Mesothelial cell of epicardium (in vitro differentiated cells): ENCODE measurements at regions not wholly inside any gene's neighbourhood (a gene's known extent, or its start where the extent isn't known, plus 50 kb on each side); places are given as distances from the start of the nearest gene placed in this dataset.
"Not testable (repeated sequence)": the region's sequence is repeated elsewhere in the genome, so short reads cannot be mapped to it uniquely, and the experiment has no call there.

Experiments
- DNase-seq, 2 experiments: peaks; one replicate each; pipeline ENCODE4 v3.0.0; 2021; ENCODE audit warnings: low spot score in 2 of 2; ENCODE audit not compliant: unreplicated experiment in 2 of 2
- H3K27ac Mint-ChIP-seq: 2 replicates; pipeline ENCODE4 v1.8.0; 2021; ENCODE audit warnings: mixed read lengths
- H3K27me3 Mint-ChIP-seq: 2 replicates; pipeline ENCODE4 v1.8.0; 2021; ENCODE audit warnings: low read depth, mixed read lengths
- H3K36me3 Mint-ChIP-seq: 2 replicates; pipeline ENCODE4 v1.8.0; 2021; ENCODE audit warnings: mixed read lengths
- H3K4me1 Mint-ChIP-seq: 2 replicates; pipeline ENCODE4 v1.8.0; 2021; ENCODE audit warnings: mixed read lengths
- H3K4me3 Mint-ChIP-seq: 2 replicates; pipeline ENCODE4 v1.8.0; 2021; ENCODE audit warnings: mild to moderate bottlenecking, moderate library complexity, mixed read lengths
- H3K9me3 Mint-ChIP-seq: 2 replicates; pipeline ENCODE4 v1.8.0; 2021; ENCODE audit warnings: mixed read lengths
- CTCF ChIP-seq: fragments of 200-600 bp; sonication (generic); IDR thresholded peaks from one replicate; pipeline ENCODE4 v1.5.0; 2021; ENCODE audit warnings: antibody characterized with exemption; ENCODE audit not compliant: unreplicated experiment

DNA sequence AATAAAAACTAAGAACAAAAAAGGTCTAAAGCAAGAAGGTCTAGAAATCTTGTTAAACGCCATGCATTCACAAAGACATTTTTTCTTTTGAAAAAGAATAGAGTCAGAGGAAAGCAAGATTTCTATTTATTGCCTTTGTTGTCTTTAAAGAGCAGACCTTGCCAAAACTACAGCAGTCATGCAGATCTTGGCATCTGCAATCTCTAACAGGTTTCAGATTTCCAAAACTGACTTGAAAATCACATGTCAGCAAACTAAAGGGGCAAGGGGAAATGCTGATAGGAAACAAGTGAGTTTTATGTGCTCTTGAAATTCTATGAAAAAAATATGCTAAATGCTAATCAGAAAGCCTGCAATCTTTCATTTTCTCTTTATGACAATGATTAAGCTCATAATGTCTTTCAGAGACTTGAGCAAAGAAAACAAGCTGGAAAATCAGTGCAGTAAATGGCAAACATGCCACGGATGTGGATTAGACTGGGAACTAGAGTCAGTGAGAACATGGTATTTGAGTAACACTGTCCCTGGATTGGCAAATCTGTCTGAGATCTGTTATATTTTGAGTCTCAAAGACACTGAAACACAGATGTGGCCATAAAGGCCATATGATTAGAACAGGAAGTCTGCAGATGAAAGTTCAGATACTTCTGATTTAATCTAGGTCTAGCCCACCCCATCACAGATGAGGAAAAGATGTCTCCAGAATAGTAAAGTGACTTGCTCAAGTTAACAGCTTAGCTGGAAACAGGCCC lies 361.4 kb upstream of the RPS23 start:
- no peak for TF ChIP-seq CTCF
- H3K4me3 Mint-ChIP-seq: no peak overlapping the region
- H3K9me3 Mint-ChIP-seq: no peaks in the 10 kb centered on the region
- peak overlapping the region; percentile 55 for H3K27ac Mint-ChIP-seq
- H3K36me3 Mint-ChIP-seq: no peaks in the 10 kb centered on the region
- DNase-seq: no peak
- no peaks in the 10 kb centered on the region for H3K27me3 Mint-ChIP-seq
- peaks cover 56% of the 10 kb centered on the region for H3K4me1 Mint-ChIP-seq

DNA sequence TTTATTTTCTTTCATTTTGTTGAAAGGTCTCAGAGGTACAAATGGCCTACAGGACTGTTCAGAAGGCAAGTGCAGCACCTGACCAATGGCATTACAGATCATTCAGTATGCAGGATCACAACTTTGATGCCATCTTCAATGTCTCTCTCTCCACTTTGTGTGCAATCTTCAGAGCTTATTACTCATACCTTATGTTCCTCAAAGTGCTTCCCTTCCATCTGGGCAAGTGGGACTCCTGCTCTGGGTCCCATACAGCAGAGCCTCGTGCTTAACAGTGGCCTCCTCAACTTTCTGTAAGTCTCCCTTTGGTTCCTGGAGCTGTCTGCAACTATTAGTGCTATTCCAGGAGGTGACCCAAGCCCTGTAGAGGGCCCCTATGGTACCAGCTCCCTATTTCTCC lies 358.4 kb upstream of the RPS23 start:
- no peaks in the 10 kb centered on the region for H3K36me3 Mint-ChIP-seq
- no peak overlapping the region for H3K4me3 Mint-ChIP-seq
- no peaks in the 10 kb centered on the region for H3K27me3 Mint-ChIP-seq
- H3K4me1 Mint-ChIP-seq: peaks cover 44% of the 10 kb centered on the region
- H3K27ac Mint-ChIP-seq: no peak overlapping the region
- H3K9me3 Mint-ChIP-seq: peaks cover 11% of the 10 kb centered on the region
- no peak for TF ChIP-seq CTCF
- DNase-seq: no peak

DNA sequence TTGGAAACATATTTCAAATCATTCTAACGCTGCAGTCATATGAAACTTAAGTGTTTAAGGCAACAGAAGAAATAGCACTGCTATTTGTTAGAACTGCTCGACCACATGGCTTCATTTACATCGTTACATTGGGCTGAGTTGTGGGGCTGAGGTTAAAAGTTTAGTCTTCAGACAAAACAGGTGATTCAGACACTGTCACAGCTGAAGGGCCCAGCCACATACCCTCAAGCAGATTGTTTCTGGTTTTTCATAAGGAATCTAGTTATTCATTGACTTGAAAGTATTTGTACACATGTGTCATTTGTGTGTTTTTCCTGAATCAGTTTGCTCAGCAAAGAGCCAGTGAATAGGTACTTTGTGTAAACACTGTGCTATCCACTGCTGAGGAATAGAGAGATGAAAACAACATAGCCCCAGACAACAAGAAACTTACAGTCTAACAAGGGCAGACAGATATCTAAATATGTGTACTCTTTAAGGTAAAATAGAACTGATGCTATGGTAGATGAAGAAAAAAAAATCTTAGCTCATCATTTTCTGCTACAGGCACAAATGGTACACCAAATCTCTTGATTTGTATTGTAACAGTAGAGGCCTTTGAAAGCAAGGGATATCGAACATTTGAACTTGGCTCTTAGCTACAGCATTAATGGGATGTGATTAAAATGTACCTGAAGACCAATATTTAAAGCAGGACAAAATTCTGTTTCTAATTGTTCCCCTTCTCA lies 357.6 kb upstream of the RPS23 start:
- DNase-seq: no peak
- no peak for TF ChIP-seq CTCF

DNA sequence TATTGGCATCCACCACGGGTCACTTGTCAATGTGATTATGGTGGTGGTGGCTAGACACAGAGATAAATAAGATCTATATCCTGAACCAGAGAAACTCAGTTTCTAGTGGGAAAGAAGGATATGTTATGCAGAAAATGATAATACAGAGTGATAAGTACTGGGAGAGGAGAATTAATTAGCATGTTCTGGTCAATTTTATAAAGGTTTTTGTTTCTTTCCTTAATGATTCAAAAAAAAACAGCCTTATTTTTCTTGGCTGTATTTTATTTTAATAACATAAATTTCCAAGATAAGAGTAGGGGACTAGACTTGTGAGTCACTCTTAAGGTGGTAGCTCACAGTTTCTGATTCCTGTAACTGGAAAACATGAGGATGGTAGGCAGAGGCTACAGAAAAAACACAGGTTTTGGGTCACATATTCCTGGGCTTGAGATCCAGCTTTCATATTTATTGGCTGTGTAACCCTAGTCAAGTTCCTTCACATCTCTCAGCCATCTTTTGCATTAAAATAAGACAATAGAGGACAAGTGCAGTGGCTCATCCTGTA lies 350.3 kb upstream of the RPS23 start:
- Mint-ChIP-seq H3K9me3 (peaks cover 15% of the 10 kb centered on the region), H3K27me3 (no peaks in the 10 kb centered on the region), H3K4me1 (peaks cover 2% of the 10 kb centered on the region), H3K4me3 (no peak overlapping the region), H3K27ac (no peak overlapping the region), H3K36me3 (no peaks in the 10 kb centered on the region)
- no peak for DNase-seq
- TF ChIP-seq CTCF: no peak

More for the DNA sequence above, 357.6 kb upstream of the RPS23 start:
- H3K36me3 Mint-ChIP-seq: no peaks in the 10 kb centered on the region
- H3K9me3 Mint-ChIP-seq: peaks cover 11% of the 10 kb centered on the region
- H3K27me3 Mint-ChIP-seq: no peaks in the 10 kb centered on the region
- peak overlapping the region; percentile 68 for H3K27ac Mint-ChIP-seq
- H3K4me3 Mint-ChIP-seq: no peak overlapping the region
- H3K4me1 Mint-ChIP-seq: peaks cover 35% of the 10 kb centered on the region

DNA sequence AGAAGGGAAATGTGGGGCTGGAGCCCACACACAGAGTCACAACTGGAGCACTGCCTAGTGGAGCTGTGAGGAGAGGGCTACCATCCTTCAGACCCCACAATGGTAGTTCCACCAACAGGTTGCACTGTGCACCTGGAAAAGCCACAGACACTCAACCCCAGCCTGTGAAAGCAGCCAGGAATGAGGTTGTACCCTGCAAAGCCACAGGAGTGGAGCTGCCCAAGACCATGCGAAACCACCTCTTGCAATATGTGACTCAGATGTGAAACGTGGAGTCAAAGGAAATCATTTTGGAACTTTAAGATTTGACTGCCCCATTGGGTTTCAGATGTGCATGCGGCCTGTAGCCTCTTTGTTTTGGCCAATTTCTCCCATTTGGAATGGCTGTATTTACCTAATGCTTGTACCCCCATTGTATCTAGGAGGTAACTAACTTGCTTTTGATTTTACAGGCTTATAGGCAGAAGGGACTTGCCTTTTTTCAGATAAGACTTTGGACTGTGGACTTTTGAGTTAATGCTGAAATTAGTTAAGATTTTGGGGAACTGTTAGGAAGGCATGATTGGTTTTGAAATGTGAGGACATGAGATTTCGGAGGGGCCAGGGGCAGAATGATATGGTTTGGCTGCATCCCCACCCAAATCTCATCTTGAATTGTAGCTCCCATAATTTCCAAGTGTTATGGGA lies 348.9 kb upstream of the RPS23 start:
- H3K4me1 Mint-ChIP-seq: peaks cover 12% of the 10 kb centered on the region
- not testable (repeated sequence) for H3K9me3 Mint-ChIP-seq, DNase-seq, H3K4me3 Mint-ChIP-seq, H3K36me3 Mint-ChIP-seq, H3K27ac Mint-ChIP-seq, H3K27me3 Mint-ChIP-seq

GRCh38 chr5:82626012-82626411 lies 347.9 kb upstream of the RPS23 start:
- H3K4me3 Mint-ChIP-seq, H3K27me3 Mint-ChIP-seq, DNase-seq, H3K36me3 Mint-ChIP-seq, H3K9me3 Mint-ChIP-seq, H3K27ac Mint-ChIP-seq: not testable (repeated sequence)
- H3K4me1 Mint-ChIP-seq: peaks cover 12% of the 10 kb centered on the region
